Adrenal gland (tissue), 9 donors: ENCODE measurements at regions not wholly inside any gene's neighbourhood (a gene's known extent, or its start where the extent isn't known, plus 50 kb on each side); places are given as distances from the start of the nearest gene placed in this dataset.

Experiments used
- DNase-seq, 7 donors: peaks; one replicate each; pipeline ENCODE4 v3.0.0-alpha.2; 2019 to 2020
- H3K27ac ChIP-seq, 5 donors: fragments of 200-600 bp; sonication (generic) in 4 of 5; 1 replicate in 3 of 5; 2 replicates in 2 of 5; pipeline versions ENCODE4 v1.5.1 to v1.8.0; 2016 to 2020; ENCODE audit warnings: mild to moderate bottlenecking in 1 of 5
- H3K27me3 ChIP-seq: fragments of 200-600 bp; 2 replicates; pipeline ENCODE4 v1.8.0; 2021
- H3K36me3 ChIP-seq, 2 donors: fragments of 200-600 bp; replicated peaks in 1 of 2; 1 replicate in 1 of 2; 2 replicates in 1 of 2; pipeline versions ENCODE4 v1.5.1 to v1.8.0; 2018 to 2022
- H3K4me1 ChIP-seq, 2 donors: fragments of 200-600 bp; replicated peaks in 1 of 2; 1 replicate in 1 of 2; 2 replicates in 1 of 2; pipeline versions ENCODE4 v1.5.1 to v1.8.0; 2018 to 2021
- H3K4me3 ChIP-seq, 4 donors: fragments of 200-600 bp; sonication (generic) in 3 of 4; one replicate each; pipeline ENCODE4 v1.5.1; 2016 to 2018
- H3K9me3 ChIP-seq, 3 donors: fragments of 200-600 bp; sonication (generic) in 1 of 3; replicated peaks in 1 of 3; 1 replicate in 2 of 3; 2 replicates in 1 of 3; pipeline versions ENCODE4 v1.5.1 to v1.8.0; 2016 to 2021
- CTCF ChIP-seq, 6 experiments: fragments of 450-650 bp in 4 of 6; fragments of 200-600 bp in 2 of 6; sonication (generic) in 1 of 6; IDR thresholded peaks; 1 replicate in 5 of 6; 2 replicates in 1 of 6; pipeline versions ENCODE4 v1.5.1 to v1.8.0; 2016 to 2021; ENCODE audit warnings: antibody characterized with exemption in 6 of 6, mild to moderate bottlenecking in 2 of 6, moderate library complexity in 1 of 6
- POLR2A ChIP-seq, 2 donors: fragments of 450-650 bp; IDR thresholded peaks; one replicate each; pipeline ENCODE4 v1.6.1; 2017; ENCODE audit warnings: antibody characterized with exemption in 2 of 2, mild to moderate bottlenecking in 2 of 2, moderate library complexity in 1 of 2
- WGBS, 4 donors: extraction: QIAGEN DNeasy Blood & Tissue Kit in 2 of 4; methylation state at CpG; one replicate each; pipeline versions ENCODE4 v1.1.5 to v1.1.7; 2013 to 2017; 5-methylcytosine and 5-hydroxymethylcytosine counted together
- intact Hi-C, 2 donors: fragments of 100-400 bp; cut with DNase I; formaldehyde crosslinking; loops; one replicate each; pipeline versions ENCODE4 v1.14.1 to v1.15.0; 2022 to 2023
- donor health status: healthy with polysubstance abuse.
- donor health status: Bipolar disorder and iron deficiency.
- donor health status: DM: yes; HTN: yes; CAD: no.
- donor health status: DM: no; HTN: no; CAD: no.
- donor health status: DM: no; HTN: no; CAD: no.

- H3K27me3 ChIP-seq: no peaks in the 10 kb centered on the region
- DNase-seq: no peak
- no peaks in the 10 kb centered on the region for H3K4me1 ChIP-seq
- no peak overlapping the region for H3K4me3 ChIP-seq
- intact Hi-C loops: loop anchor here (10.0 kb wide), 2 partner anchors 181 to 251 kb away; no protein-coding TSS in a partner anchor
- H3K27ac ChIP-seq: no peak overlapping the region
- TF ChIP-seq POLR2A (IDR thresholded peaks at IDR 0.05): no peak
- peak; percentile 12 to 58 (median 46) for TF ChIP-seq CTCF (IDR thresholded peaks at IDR 0.05)
- H3K36me3 ChIP-seq: no peaks in the 10 kb centered on the region
- no peaks in the 10 kb centered on the region for H3K9me3 ChIP-seq
These were observed 61.9 kb upstream of the C3orf80 start for GRCh38 chr3:160163229-160163878.

GRCh38 chr3:160168246-160168645 is 57.0 kb upstream of the C3orf80 start:
- intact Hi-C loops: loop anchor here (5.0 to 10.0 kb wide), 3 partner anchors 174 to 247 kb away; no protein-coding TSS in a partner anchor
- no peaks in the 10 kb centered on the region for H3K36me3 ChIP-seq
- H3K4me3 ChIP-seq: no peak overlapping the region
- H3K9me3 ChIP-seq: no peaks in the 10 kb centered on the region
- WGBS, 4 donors: 64 to 83% (median 74%) methylated on average over 2 of the region's 2 CpGs
- H3K27me3 ChIP-seq: no peaks in the 10 kb centered on the region
- no peaks in the 10 kb centered on the region for H3K4me1 ChIP-seq
- no peak for TF ChIP-seq CTCF (IDR thresholded peaks at IDR 0.05)
- TF ChIP-seq POLR2A (IDR thresholded peaks at IDR 0.05): no peak
- no peak for DNase-seq
- no peak overlapping the region for H3K27ac ChIP-seq

- Histone ChIP-seq H3K27me3 (no peaks in the 10 kb centered on the region), H3K4me3 (no peak overlapping the region), H3K9me3 (no peaks in the 10 kb centered on the region), H3K27ac (no peak overlapping the region), H3K36me3 (no peaks in the 10 kb centered on the region), H3K4me1 (no peaks in the 10 kb centered on the region)
- TF ChIP-seq CTCF (IDR thresholded peaks at IDR 0.05) (no peak), POLR2A (IDR thresholded peaks at IDR 0.05) (no peak)
- no peak for DNase-seq
- WGBS, 4 donors: 67 to 72% (median 70%) methylated on average over 7 of the region's 7 CpGs
- intact Hi-C loops: loop anchor here (5.0 to 10.0 kb wide), 3 partner anchors 173 to 245 kb away; no protein-coding TSS in a partner anchor
These were observed 55.9 kb upstream of the C3orf80 start for GRCh38 chr3:160169139-160169976.
